A673 (cell line): ENCODE measurements at regions not wholly inside any gene's neighbourhood (a gene's known extent, or its start where the extent isn't known, plus 50 kb on each side); places are given as distances from the start of the nearest gene placed in this dataset.

ENCODE experiments used
- BruUV-seq: library from RNA; stranded (reverse); fragments of 400-500 nt; replicated peaks from 2 replicates; lab custom pipeline; 2021; lab: Mats Ljungman, UMichigan
- CTCF ChIA-PET: fragments of 300-600 bp; sonication (Branson Sonifier 250); formaldehyde crosslinking; loops from one replicate; lab custom pipeline; 2022; ENCODE audit warnings: antibody characterized with exemption; lab: Charles Lee
- POLR2A ChIA-PET: fragments of 300-600 bp; sonication (Branson Sonifier 250); formaldehyde crosslinking; loops from one replicate; lab custom pipeline; 2022; ENCODE audit warnings: antibody characterized with exemption; ENCODE audit not compliant: low non-redundant PET; lab: Charles Lee
- DNase-seq: peaks from one replicate; pipeline ENCODE4 v3.0.0-alpha.2; 2015; ENCODE audit warnings: low spot score
- H3K27ac ChIP-seq: fragments of 200-600 bp; sonication (generic); 2 replicates; pipeline ENCODE4 v1.5.1; 2016; ENCODE audit warnings: mixed run types, low read depth, mild to moderate bottlenecking, mixed read lengths, antibody characterized with exemption, low read length; ENCODE audit not compliant: poor library complexity, severe bottlenecking
- H3K27me3 ChIP-seq: fragments of 200-600 bp; sonication (generic); replicated peaks from 2 replicates; pipeline ENCODE4 v1.6.1; 2017; ENCODE audit warnings: mixed run types, low read depth, mild to moderate bottlenecking, mixed read lengths, antibody characterized with exemption, low read length; ENCODE audit not compliant: insufficient read depth, poor library complexity
- H3K36me3 ChIP-seq: fragments of 200-600 bp; sonication (generic); 2 replicates; pipeline ENCODE4 v1.6.1; 2016; ENCODE audit warnings: mixed run types, mild to moderate bottlenecking, mixed read lengths, antibody characterized with exemption, low read length; ENCODE audit not compliant: insufficient read depth, poor library complexity, severe bottlenecking
- H3K4me1 ChIP-seq: fragments of 200-600 bp; sonication (generic); 2 replicates; pipeline ENCODE4 v1.6.1; 2017; ENCODE audit warnings: mixed run types, mild to moderate bottlenecking, mixed read lengths, antibody characterized with exemption, low read length; ENCODE audit not compliant: insufficient read depth, poor library complexity, severe bottlenecking
- H3K4me3 ChIP-seq: fragments of 200-600 bp; sonication (generic); 2 replicates; pipeline ENCODE4 v1.5.1; 2016; ENCODE audit warnings: low read depth, mixed run types, mild to moderate bottlenecking, mixed read lengths, low read length; ENCODE audit not compliant: poor library complexity, severe bottlenecking
- H3K9me3 ChIP-seq: fragments of 200-600 bp; sonication (generic); 2 replicates; pipeline ENCODE4 v1.6.1; 2016; ENCODE audit warnings: mixed run types, low read depth, mild to moderate bottlenecking, mixed read lengths, antibody characterized with exemption, low read length; ENCODE audit not compliant: poor library complexity, severe bottlenecking
- CTCF ChIP-seq: fragments of 300-800, 200-600 bp; sonication (generic); conservative IDR thresholded peaks from 2 replicates; pipeline ENCODE4 v1.5.1; 2017; ENCODE audit warnings: low read depth, mild to moderate bottlenecking, antibody characterized with exemption, low read length, moderate library complexity, mixed read lengths
- EZH2 ChIP-seq: fragments of 200-600 bp; sonication (generic); IDR thresholded peaks from 2 replicates; pipeline ENCODE4 v1.6.1; 2017; ENCODE audit warnings: borderline replicate concordance, low read depth, mild to moderate bottlenecking, mixed read lengths, antibody characterized with exemption, low read length; ENCODE audit not compliant: poor library complexity, severe bottlenecking
- intact Hi-C: fragments of 100-400 bp; cut with micrococcal nuclease; formaldehyde crosslinking; loops from one replicate; pipeline ENCODE4 v1.10.0; 2022; ENCODE audit not compliant: unreplicated experiment

- ChIA-PET POLR2A (no interaction called here), CTCF (no interaction called here)
- Histone ChIP-seq H3K27me3 (no peaks in the 10 kb centered on the region), H3K4me3 (no peak overlapping the region), H3K27ac (no peak overlapping the region), H3K4me1 (no peaks in the 10 kb centered on the region), H3K36me3 (no peaks in the 10 kb centered on the region), H3K9me3 (no peaks in the 10 kb centered on the region)
- intact Hi-C loops: no loop called here
- TF ChIP-seq CTCF (no peak), EZH2 (no peak)
- no peak for DNase-seq
- BruUV-seq: no TSS peak
Measured at GRCh38 chr21:41110161-41110560, 57.8 kb upstream of the BACE2 start.

- no peaks in the 10 kb centered on the region for H3K36me3 ChIP-seq
- ChIA-PET POLR2A (no interaction called here), CTCF (no interaction called here)
- BruUV-seq: no TSS peak
- H3K4me1 ChIP-seq: no peaks in the 10 kb centered on the region
- H3K27me3 ChIP-seq: no peaks in the 10 kb centered on the region
- intact Hi-C loops: no loop called here
- DNase-seq: no peak
- H3K9me3 ChIP-seq: no peaks in the 10 kb centered on the region
- TF ChIP-seq EZH2 (no peak), CTCF (no peak)
- no peak overlapping the region for H3K27ac ChIP-seq
- no peak overlapping the region for H3K4me3 ChIP-seq
Measured at GRCh38 chr21:41110664-41111063, 57.3 kb upstream of the BACE2 start.

- no peak for DNase-seq
- H3K27ac ChIP-seq: no peak overlapping the region
- POLR2A ChIA-PET: no interaction called here
- no peaks in the 10 kb centered on the region for H3K27me3 ChIP-seq
- H3K9me3 ChIP-seq: no peaks in the 10 kb centered on the region
- H3K4me1 ChIP-seq: no peaks in the 10 kb centered on the region
- BruUV-seq: no TSS peak
- CTCF ChIA-PET: no interaction called here
- intact Hi-C loops: no loop called here
- no peak overlapping the region for H3K4me3 ChIP-seq
- H3K36me3 ChIP-seq: no peaks in the 10 kb centered on the region
- TF ChIP-seq CTCF (no peak), EZH2 (no peak)
Measured at GRCh38 chr21:41111681-41112080, 56.3 kb upstream of the BACE2 start.
